ENCODE measurements at regions not wholly inside any gene's neighbourhood (a gene's known extent, or its start where the extent isn't known, plus 50 kb on each side); places are given as distances from the start of the nearest gene placed in this dataset.
"Not testable (repeated sequence)": the region's sequence is repeated elsewhere in the genome, so short reads cannot be mapped to it uniquely, and the experiment has no call there.

DNA sequence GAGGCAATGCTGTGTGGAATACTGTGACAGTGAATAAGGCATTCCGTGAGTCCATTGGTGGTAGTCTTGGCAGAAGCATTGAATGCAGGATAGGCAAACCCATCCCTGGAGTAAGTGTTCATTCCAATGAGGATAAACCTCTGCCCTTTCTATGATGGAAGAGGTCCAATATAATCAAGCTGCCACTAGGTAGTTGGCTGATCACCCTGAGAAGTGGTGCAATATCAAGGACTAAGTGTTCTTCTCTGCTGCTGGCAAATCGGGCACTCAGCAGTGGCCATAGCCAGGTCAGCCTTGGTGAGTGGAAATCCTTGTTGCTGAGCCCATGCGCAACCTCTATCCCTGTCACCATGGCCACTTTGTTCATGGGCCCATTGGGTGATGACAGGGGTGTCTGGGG is 70.1 kb downstream of the FBXO4 start:
- no peak for DNase-seq (ENCODE audit: low read depth in 2 of 3, low spot score in 1 of 3)

DNA sequence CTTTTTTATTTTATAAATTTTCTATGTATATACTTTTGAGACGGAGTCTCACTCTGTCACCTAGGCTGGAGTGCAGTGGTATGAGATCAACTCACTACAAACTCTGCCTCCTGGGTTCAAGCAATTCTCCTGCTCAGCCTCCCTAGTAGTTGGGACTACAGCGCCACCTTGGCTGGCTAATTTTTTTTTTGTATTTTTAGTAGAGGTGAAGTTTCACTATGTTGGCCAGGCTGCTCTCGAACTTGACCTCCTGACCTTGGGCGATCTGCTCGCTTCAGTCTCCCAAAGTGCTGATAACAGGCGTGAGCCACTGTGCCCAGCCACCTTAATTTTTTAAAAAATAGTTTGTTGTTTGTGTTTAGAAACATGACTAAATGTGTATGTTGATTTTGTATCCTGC is 76.6 kb downstream of the FBXO4 start:
- no peak for DNase-seq (ENCODE audit: low read depth in 2 of 3, low spot score in 1 of 3)

DNA sequence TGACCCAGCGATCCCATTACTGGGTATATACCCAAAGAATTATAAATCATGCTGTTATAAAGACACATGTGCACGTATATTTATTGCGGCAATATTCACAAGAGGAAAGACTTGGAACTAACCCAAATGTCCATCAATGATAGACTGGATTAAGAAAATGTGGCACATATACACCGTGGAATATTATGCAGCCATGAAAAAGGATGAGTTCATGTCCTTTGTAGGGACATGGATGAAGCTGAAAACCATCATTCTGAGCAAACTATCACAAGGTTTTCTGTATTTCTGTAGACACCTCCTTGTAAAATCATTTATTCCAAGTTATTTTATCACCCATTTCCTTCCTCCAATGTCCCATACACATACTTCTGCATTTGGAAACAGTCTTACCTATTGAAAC is 78.8 kb downstream of the FBXO4 start:
- not testable (repeated sequence) for DNase-seq (ENCODE audit: low read depth in 2 of 3, low spot score in 1 of 3)

DNA sequence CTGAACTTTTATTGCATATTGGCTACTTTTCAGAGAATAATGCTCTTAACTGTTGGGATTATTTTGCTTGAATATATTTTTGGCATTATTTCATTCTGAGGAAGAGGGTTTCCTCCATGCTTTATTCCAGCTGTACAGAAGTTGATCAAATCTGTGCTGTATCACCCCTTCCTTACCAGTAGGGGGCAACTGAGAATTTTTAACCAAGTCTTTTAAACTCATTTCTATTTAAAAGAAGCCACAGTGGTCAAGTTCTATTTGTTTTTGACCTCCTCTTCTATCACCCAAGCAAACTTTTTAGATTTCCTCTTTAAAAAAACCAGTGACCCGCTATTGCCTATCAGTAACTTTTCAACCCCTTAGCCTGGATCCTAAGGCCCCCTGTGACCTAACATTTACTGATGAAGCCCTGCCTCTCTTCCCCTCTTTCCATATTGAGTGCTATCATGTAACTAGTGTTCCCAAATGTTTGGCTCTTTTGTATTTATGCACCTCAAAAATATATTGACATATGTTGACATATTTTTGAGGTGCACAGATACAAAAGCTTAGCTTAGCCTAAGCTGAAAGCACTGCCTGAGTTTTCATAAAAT is 80.6 kb downstream of the FBXO4 start:
- DNase-seq (ENCODE audit: low read depth in 2 of 3, low spot score in 1 of 3) = no peak

DNA sequence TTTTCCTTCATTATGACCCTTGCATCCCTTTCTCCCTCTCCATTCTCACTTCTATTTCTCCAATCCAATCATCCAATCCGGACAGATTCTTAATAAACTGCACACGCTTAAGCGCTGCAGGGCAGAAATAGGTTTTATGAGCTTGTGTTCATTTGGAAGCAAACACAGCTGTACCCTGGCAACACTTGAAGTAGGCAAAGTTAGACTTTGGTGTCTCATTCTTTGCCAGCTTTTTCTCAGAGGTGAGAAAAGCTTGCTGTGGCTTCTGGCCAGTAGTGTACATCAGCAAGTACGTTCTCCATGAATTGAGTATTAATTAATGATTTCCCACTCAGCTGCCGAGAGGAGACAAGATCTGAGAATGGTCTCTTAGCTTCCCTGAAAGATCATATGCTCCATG is 88.5 kb downstream of the FBXO4 start:
- DNase-seq (ENCODE audit: low read depth in 2 of 3, low spot score in 1 of 3) = no peak

DNA sequence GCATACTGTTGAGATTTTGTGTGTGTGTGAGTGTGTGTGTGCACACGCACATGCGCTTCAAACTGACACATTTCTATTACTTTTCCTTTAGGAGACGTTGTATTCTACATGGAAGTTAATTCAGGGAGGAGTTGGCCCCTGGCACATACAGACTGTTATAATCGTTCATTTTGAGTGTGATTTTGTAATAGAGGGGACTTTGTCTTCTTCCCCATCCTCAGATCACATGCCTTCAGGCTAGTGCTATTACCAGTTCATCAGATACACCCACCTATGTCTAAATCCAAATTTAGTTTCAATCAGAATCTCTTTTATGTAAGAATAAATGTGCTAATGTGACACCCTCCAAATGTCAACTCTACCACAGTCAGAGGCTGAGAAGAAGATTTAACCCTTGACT is 90.2 kb downstream of the FBXO4 start:
- DNase-seq (ENCODE audit: low read depth in 2 of 3, low spot score in 1 of 3) = no peak

DNA sequence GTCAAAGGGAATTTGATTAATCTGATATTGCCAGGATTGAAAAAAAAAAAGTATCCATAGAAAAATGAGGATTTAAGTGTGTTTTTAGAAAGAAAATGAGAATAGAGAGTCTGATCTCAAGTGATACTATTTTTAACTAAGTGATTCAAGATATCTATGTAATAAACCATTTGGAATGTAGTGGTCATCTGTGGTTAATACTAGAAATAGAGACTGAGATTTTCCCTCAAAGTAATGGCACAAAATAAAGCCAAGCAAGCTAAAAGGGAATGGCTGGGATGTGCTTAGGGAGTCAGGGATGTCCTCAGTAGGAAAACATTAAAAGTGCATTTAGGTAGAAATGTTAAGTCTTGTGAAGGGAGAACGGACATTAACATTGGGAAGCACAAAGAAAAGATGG is 90.6 kb downstream of the FBXO4 start:
- DNase-seq (ENCODE audit: low read depth in 2 of 3, low spot score in 1 of 3) = no peak

DNA sequence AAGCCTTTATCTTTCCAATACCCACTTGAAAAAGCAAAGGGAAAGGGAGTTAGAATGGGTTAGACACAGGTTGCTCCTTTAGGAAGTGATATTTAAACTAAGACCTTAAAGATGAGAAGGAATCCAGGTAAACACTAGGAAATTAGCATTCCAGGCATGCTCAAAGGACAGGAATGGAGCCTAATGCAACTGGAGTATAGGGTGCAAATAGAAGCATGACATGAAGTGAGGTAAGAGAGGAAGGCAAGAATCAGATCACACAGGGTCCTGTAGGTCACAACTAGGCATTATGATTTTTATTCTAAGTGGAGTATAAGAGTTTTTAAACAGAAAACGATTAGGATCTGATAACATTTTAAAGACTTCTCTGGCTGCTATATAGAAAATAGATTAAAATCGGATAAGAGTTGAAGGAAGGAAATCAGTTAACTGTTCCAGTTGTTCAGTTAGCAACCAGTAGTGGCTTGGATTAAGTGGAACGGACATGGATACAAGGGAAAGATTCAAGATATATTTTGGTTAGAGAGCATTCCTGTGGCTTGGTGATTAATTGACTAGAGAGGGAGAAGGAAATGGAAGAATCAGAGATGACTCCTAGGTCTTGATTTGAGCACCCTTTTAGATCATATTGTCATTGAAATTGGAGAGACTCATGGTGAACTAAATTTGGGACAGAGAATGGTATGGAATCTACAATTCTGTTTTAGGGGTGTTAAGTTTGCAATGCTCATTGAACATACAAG is 95.9 kb downstream of the FBXO4 start:
- DNase-seq (ENCODE audit: low read depth in 2 of 3, low spot score in 1 of 3) = no peak

DNA sequence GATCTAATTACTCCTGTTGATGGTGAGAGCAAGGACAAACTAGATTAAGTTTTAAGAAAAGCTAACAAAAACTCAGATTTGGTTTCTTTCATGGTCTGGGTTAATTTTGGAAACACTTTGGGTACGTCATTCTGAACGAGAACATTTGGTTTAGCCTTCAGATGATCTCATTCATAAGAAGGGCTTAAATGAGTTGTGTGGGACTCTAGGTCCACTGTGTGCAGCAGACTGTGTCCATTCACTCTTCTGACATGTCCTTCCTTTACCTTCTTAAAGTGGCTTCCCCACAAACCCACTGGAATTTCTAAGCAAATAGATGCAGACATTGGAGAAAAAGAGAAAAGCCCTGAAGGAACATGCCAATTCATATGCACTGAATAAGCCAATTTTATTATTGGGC is 96.8 kb downstream of the FBXO4 start:
- no peak for DNase-seq (ENCODE audit: low read depth in 2 of 3, low spot score in 1 of 3)

DNA sequence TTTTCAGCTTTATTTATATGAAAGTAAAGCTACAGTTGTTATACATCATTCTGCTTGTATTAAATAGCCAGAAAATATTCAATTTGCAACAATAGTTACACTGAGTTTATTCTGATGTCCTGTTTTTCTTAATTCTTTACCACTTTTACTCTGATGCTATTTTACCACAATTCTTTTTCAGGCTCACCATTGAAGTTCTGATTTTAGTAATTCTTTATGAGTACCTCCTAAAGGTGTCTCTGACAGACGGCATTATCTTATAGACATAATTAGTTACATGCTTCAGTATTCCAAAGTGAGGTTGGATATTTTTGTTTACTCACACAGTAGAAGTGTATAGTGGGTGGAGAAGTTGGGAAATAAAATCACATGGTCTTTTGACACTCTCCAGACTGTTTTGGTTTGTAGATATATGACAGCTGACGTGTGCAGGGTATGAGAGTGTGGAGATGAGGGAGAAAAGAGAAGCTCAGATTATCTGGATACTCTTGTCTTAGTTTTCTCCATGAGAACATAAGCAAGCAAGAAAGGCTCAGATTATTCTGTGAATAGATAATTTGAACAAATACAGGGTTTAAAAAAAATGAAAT is 97.4 kb downstream of the FBXO4 start:
- DNase-seq (ENCODE audit: low read depth in 2 of 3, low spot score in 1 of 3) = no peak

DNA sequence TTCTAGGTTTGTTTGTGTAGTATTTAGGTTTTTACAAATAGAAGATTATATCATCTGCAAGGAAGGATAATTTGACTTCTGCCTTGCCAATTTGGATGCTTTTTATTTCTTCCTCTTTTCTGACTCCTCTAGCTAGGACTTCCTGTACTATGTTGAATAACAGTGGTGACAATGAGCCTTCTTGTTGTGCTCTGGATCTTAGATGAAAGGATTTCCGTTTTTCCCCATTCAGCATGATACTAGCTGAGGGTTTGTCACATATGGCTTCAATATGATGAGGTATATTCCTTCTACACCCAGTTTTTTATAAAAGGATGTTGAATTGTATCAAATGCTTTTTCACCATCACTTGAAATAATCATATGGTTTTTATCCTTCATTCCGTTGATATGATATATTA is 101.4 kb downstream of the FBXO4 start:
- no peak for DNase-seq (ENCODE audit: low read depth in 2 of 3, low spot score in 1 of 3)

DNA sequence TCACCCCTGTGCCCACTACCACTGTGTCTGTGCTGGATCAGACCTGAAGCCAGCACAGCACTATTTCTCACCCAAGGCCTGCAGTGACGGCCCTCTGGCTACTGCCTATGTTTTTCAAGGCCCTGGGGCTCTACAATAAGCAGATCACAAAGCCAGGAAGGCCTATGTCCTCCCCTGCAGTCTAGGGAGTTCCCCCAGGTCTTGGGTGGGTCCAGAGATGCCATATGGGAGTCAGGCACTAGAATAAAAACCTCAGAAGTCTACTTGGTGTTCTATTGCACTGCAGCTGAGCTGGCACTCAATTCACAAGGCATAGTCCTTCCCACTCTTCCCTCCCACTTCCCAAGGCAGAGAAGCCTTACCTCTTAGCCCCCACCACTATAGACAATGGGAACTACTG is 107.1 kb downstream of the FBXO4 start:
- DNase-seq (ENCODE audit: low read depth in 2 of 3, low spot score in 1 of 3) = no peak

DNA sequence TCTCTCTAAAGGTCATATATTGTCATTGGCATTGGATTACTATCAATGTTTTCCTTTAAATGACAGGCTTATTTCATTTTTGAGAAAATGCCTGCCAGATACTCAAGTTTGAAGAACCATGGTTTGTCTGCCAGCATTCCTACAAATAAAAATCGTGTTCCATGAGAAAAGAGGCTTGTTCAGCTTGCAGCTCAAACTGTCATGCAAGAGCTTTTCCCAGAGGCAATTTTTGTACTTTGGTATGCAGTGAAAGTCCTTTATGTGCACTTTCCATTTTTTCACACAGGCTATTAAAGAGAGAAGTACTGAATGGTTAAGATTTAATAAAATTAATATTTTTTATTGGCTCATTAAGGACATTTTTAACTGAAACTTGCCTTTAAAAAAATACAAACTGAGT is 110.4 kb downstream of the FBXO4 start:
- DNase-seq (ENCODE audit: low read depth in 2 of 3, low spot score in 1 of 3) = no peak

DNA sequence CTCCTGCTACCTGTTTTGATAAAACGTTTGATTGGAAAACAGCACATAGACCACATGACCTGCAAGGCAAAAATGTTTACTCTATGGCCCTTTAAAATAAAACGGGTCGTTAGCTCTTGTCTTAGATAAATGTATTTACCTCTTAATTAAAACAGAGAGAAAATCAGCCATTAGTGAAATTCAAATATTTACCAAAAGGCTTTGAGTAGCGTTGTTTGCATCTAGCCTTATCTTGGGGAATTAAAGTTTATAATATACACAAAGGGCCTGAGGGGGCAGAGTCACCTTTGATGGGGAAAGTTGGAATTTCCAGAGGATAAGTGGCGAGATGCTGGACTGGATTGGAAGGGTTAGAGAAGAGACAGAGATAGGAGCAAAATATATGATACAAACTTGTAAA is 111.3 kb downstream of the FBXO4 start:
- no peak for DNase-seq (ENCODE audit: low read depth in 2 of 3, low spot score in 1 of 3)

DNA sequence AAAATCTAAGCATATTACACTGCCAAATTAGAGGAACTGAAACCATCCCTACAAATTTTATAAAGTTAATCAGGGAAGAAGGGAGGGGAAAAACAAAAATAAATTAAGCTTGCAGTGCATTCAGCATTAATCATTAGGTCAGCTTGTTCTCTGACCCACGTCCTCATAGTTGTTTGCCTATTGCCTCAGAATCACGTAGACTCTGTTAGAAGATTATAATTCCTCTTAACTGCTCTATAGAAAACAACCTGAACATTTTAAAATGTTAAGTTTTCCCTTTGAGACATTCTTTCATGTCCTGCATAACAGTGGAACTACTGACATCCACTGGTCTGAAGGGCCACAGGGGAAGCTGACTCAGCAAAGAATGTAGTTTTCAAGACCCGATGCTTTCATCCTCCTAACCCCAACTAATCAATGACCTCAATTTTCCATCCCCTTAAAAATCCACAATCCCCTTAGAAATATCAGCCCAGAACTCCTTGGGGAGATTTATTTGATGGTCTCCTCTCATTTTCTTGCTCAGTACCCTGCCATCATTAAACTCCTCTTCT is 112.4 kb downstream of the FBXO4 start:
- DNase-seq (ENCODE audit: low read depth in 2 of 3, low spot score in 1 of 3) = no peak

DNA sequence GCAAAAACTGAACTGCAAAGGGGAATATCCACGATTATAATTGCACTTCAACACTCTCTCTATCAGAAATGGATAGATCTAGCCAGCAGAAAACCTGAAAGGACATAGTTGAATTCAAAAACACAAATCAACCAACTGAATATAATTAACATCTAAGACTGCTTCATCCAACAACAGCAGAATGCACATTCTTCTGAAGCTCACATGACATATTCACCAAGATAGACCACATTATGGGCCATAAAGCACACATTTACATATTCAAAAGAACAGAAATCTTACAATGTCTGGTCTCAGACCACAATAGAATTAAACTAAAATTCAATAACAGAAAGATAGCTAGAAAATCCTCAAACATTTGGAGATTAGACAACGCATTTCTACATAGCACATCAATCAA is 118.3 kb downstream of the FBXO4 start:
- DNase-seq (ENCODE audit: low read depth in 2 of 3, low spot score in 1 of 3) = no peak

DNA sequence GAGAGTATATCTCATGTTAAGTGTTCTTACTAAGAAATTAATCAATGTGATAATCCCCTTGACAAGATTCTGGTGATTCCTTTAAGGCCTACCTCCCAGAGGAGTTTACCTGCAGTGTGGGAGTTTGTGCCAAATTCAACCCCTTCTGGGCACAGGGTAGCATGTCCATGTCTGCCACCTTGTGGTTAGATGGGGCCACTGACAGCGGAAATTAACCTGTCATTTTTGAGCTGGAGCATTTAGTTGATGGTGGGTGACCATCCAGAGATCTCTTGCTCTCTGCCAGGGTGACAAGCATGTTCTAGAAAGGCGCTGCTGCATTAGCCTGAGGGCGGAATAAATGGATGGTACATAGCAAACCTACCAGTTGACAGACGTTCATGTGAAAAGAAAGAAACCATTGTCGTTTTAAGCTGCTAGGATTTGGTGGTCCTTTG is 132.2 kb downstream of the FBXO4 start:
- peak; percentile 12 to 49 (median 23) for DNase-seq (ENCODE audit: low read depth in 2 of 3, low spot score in 1 of 3)

DNA sequence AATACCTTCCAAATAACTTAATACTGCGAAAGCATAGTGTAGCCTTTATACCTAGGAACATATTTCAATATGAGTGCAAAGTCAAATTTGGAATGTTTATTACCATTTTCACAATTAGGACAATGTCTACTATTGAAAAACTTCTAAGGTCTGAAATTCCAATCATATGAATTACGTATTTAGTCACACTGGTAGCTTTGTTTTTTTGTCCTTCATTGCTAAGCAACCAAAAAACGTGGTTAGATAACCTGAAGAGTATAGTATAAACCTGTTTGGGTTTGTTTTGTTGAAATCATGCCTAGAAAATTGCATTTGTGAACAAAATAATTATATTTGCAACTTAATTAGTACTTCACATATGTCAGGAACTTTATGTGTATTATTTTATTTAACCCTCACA is 134.2 kb downstream of the FBXO4 start:
- DNase-seq (ENCODE audit: low read depth in 2 of 3, low spot score in 1 of 3) = no peak

DNA sequence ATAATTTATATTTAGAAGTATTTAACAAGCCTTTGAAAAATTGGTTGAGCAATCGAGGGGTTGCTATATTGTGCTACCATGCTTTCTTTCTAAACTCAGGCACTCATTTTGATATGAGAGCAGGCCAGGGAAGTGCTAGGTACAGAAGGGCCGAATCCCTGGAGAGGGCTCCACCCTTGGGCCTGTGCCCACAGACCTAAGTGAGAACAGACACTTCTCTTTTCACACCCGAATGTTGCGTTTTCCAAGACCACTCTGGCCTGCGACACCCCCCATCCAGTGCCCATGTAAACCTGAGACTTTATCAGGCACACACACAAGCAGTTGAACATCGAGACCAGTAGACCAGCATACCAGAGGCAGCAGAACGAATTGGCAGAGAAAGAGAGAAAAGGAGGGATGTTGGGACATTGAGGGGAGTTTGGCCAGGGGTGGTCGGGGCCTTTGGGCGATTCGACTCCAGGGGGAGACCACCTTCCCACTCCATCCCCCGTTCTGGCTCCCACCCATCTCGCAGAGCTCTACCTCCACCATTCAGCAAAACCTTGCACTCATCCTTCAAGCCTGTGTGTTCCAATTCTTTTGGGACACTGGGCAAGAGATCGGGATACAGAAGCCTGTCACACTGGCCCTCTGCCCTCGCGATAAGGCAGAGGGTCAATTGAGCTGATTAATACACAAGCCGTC is 134.8 kb downstream of the FBXO4 start:
- DNase-seq (ENCODE audit: low read depth in 2 of 3, low spot score in 1 of 3) = no peak

DNA sequence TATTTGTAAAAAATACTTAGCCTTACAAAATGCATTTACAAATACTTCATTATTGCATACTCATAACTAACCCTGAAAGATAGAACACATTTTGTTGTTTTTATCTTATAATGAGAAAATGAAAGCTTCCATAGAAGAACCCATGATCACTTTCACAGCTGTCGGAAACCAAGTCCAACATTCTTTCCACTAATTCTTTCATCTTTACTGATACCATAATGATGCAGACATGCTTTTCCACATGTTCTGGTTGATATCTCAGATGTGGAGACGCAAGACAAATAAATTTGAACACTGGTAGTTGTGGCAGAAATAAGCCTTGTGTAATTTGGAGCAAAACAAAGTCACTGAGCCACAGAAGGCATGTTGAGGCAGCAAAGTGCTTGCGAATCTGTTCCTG is 136.0 kb downstream of the FBXO4 start:
- no peak for DNase-seq (ENCODE audit: low read depth in 2 of 3, low spot score in 1 of 3)

DNA sequence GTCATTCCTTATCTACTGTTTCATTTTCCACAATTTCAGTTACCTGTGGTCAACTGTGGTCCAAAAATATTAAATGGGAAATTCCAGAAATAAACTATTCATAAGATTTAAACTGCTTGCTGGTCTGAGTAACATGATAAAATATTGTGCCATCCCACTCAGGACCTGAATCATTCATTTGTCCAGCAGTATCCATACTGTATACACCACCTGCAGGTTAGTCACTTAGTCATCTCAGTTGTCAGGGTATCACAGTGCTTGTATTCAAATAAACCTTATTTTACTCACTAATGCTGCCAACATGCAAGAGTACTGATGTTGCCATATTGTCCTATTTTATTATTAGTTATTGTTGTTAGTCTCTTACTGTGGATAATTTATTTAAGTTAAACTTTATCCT is 139.7 kb downstream of the FBXO4 start:
- DNase-seq (ENCODE audit: low read depth in 2 of 3, low spot score in 1 of 3) = no peak

DNA sequence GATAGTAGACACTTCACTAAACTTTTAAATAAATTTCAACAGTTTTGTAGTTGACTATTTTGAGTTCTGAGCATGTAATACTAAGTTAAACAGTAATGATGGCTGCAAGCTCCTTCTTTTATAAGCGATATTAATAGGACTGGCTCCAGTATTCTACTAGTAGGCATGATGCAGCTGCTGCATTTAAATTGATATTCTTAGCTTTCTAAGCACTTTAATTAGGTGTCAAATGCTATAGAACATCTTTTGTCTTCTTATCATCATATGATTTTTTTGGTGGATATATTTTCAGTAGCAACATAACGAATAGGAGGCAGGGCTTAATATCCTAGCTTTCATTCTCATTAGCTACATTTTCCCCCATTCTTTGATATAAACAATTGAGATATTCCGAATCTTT is 141.1 kb downstream of the FBXO4 start:
- DNase-seq (ENCODE audit: low read depth in 2 of 3, low spot score in 1 of 3) = no peak
